Heart left ventricle (tissue), 16 donors: ENCODE measurements at regions not wholly inside any gene's neighbourhood (a gene's known extent, or its start where the extent isn't known, plus 50 kb on each side); places are given as distances from the start of the nearest gene placed in this dataset.

Experiments
- ATAC-seq, 4 donors: fragments of 200-7000 bp; cut with Tn5 transposase; one replicate each; pipeline ENCODE4 v1.9.1; 2020 to 2022; ENCODE audit warnings: moderate library complexity in 4 of 4, mild to moderate bottlenecking in 3 of 4, moderate number of reproducible peaks in 1 of 4
- DNase-seq, 5 donors: peaks; one replicate each; pipeline ENCODE4 v3.0.0-alpha.2; 2020
- H3K27ac ChIP-seq, 12 donors: fragments of 200-600 bp; sonication (generic) in 4 of 12; one replicate each; pipeline versions ENCODE4 v1.5.0 to v1.8.0; 2016 to 2022; ENCODE audit warnings: mild to moderate bottlenecking in 2 of 12
- H3K27me3 ChIP-seq, 9 donors: fragments of 200-600 bp; sonication (generic) in 2 of 9; one replicate each; pipeline versions ENCODE4 v1.5.1 to v1.8.0; 2016 to 2022; ENCODE audit warnings: mild to moderate bottlenecking in 3 of 9
- H3K36me3 ChIP-seq, 9 donors: fragments of 200-600 bp; sonication (generic) in 2 of 9; one replicate each; pipeline versions ENCODE4 v1.5.0 to v1.8.0; 2018 to 2022; ENCODE audit warnings: mild to moderate bottlenecking in 2 of 9
- H3K4me1 ChIP-seq, 12 donors: fragments of 200-600 bp; sonication (generic) in 4 of 12; one replicate each; pipeline versions ENCODE4 v1.5.0 to v1.8.0; 2016 to 2022; ENCODE audit warnings: mild to moderate bottlenecking in 3 of 12
- H3K4me3 ChIP-seq, 12 donors: fragments of 200-600 bp; sonication (generic) in 4 of 12; one replicate each; pipeline versions ENCODE4 v1.5.0 to v1.8.0; 2017 to 2022; ENCODE audit warnings: mild to moderate bottlenecking in 9 of 12, moderate library complexity in 4 of 12
- H3K9me3 ChIP-seq, 12 donors: fragments of 200-600 bp; sonication (generic) in 4 of 12; one replicate each; pipeline versions ENCODE4 v1.5.0 to v1.8.0; 2016 to 2022; ENCODE audit warnings: mild to moderate bottlenecking in 1 of 12
- CTCF ChIP-seq, 12 donors: fragments of 200-600 bp; sonication (generic) in 4 of 12; IDR thresholded peaks; one replicate each; pipeline versions ENCODE4 v1.5.0 to v1.8.0; 2018 to 2022; ENCODE audit warnings: antibody characterized with exemption in 12 of 12, mild to moderate bottlenecking in 5 of 12
- POLR2A ChIP-seq, 2 donors: fragments of 450-650 bp; IDR thresholded peaks; one replicate each; pipeline ENCODE4 v1.6.1; 2017; ENCODE audit warnings: antibody characterized with exemption in 2 of 2, mild to moderate bottlenecking in 2 of 2, moderate library complexity in 2 of 2
- WGBS, 4 donors: extraction: QIAGEN DNeasy Blood & Tissue Kit in 2 of 4; methylation state at CpG; one replicate each; pipeline versions ENCODE4 v1.1.5 to v1.1.7; 2013 to 2018; 5-methylcytosine and 5-hydroxymethylcytosine counted together
- intact Hi-C, 10 donors: fragments of 100-400 bp; cut with DNase I; formaldehyde crosslinking; loops; one replicate each; pipeline versions ENCODE4 v1.11.1 to v1.14.2; 2022
- donor health status: ischemic (EF 13 %, LVEDD 7.1; RV severe dilation, severe dysfunction).
- donor health status: healthy with polysubstance abuse.
- donor health status: DM: no; HTN: yes; CAD: no.
- donor health status: DM: no; HTN: no; CAD: no.
- donor health status: ischemic (EF 25% LVEDD 6.9; RV normal size, moderate dysfunction).
- donor health status: ischemic (EF 25% LVEDD 5.7; RV mildly dilated, moderate dysfunction).
- donor health status: healthy.
- donor health status: DM: yes; HTN: yes; CAD: no.
- donor health status: ischemic (EF 35%, LVEDD 5.7; RV mildly dilated, moderate dysfunction).
- donor health status: nonischemic (EF 11% LVEDD 7.7; RV severe dilation, severe dysfunction).
- donor health status: DM: yes; HTN: yes; CAD: no.
- donor health status: PGD.
- donor health status: ischemic (EF 29% LVEDD 5.4; RV normal size, mild dysfunction).
- donor health status: nonischemic (EF 23%, LVEDD 6.1; RV moderate dilation, normal function).

GRCh38 chr3:117238806-117239205 lies 529.2 kb downstream of the TUSC7 start:
- ATAC-seq (no peak), DNase-seq (no peak)
- intact Hi-C loops: no loop called here
- Histone ChIP-seq H3K4me1 (no peaks in the 10 kb centered on the region), H3K9me3 (peaks cover 0 to 3% (median 0%) of the 10 kb centered on the region in 12 donors), H3K4me3 (no peak overlapping the region), H3K27ac (no peak overlapping the region), H3K27me3 (no peaks in the 10 kb centered on the region), H3K36me3 (no peaks in the 10 kb centered on the region)
- 54 to 71% (median 65%) methylated on average over 3 of the region's 3 CpGs for WGBS, 4 donors
- TF ChIP-seq CTCF (IDR thresholded peaks at IDR 0.05) (no peak), POLR2A (IDR thresholded peaks at IDR 0.05) (no peak)

DNA sequence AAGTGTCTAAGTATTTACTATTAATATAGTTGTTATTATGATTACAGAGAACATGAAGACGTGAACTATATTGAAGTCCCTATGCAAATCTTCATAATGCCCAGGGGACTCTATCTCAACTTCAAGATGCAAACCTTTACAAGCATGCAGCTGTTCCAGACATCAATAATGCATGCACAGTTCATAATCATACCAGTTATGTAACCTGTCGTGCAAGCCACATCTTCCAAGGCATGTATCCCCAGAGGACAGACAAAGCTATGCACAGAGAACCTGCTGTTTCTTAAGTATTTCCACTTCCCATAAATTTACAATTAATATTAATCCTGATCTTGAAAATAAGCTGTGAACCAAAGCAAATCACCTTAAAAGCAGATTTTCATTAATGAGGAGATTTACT lies 534.1 kb downstream of the TUSC7 start:
- Histone ChIP-seq H3K4me1 (no peaks in the 10 kb centered on the region), H3K27me3 (no peaks in the 10 kb centered on the region), H3K27ac (no peak overlapping the region), H3K9me3 (peaks cover 0 to 3% (median 0%) of the 10 kb centered on the region in 12 donors), H3K36me3 (no peaks in the 10 kb centered on the region), H3K4me3 (no peak overlapping the region)
- WGBS, 4 donors: 55 to 78% (median 66%) methylated on average over 2 of the region's 2 CpGs
- intact Hi-C loops: no loop called here
- no peak for DNase-seq
- TF ChIP-seq POLR2A (IDR thresholded peaks at IDR 0.05) (no peak), CTCF (IDR thresholded peaks at IDR 0.05) (no peak)
- no peak for ATAC-seq

DNA sequence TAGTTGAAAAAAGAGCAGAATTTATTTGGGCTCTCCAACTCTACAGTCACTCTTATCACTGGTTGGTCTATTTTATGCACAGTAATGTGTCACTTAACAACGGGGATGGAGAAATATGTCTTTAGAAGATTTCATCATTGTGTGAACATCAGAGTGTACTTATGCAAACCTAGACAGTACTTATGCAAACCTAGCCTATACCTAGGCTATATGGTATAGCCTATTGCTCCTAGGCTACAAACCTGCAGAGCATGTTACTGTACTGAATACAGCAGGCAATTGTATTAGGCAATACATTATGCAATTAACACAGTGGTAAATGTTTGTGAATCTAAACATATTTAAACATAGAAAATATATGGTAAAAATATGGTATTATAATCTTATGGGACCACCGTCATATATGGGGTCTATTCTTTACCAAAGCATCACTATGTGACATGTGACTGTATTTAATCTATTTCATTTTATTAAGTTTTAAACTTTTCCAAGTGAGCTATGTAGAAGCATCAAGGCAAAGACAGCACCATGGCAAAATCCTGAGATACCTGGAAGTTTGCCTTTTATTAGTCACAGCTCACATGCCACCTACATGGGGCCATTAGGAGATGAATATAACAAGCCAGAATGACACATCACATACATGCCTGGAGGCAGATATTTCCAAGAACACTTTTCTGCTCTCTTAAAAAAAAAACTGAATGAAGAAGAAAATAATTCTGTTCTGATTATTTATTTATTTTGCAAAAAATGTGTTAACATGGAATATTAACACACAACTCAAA lies 537.4 kb downstream of the TUSC7 start:
- Histone ChIP-seq H3K4me3 (no peak overlapping the region), H3K27ac (no peak overlapping the region), H3K27me3 (no peaks in the 10 kb centered on the region), H3K4me1 (no peaks in the 10 kb centered on the region), H3K36me3 (no peaks in the 10 kb centered on the region), H3K9me3 (no peaks in the 10 kb centered on the region)
- intact Hi-C loops: no loop called here
- DNase-seq (no peak), ATAC-seq (no peak)
- TF ChIP-seq POLR2A (IDR thresholded peaks at IDR 0.05) (no peak), CTCF (IDR thresholded peaks at IDR 0.05) (no peak)
- 62 to 89% (median 75%) methylated on average over 2 of the region's 2 CpGs for WGBS, 4 donors

DNA sequence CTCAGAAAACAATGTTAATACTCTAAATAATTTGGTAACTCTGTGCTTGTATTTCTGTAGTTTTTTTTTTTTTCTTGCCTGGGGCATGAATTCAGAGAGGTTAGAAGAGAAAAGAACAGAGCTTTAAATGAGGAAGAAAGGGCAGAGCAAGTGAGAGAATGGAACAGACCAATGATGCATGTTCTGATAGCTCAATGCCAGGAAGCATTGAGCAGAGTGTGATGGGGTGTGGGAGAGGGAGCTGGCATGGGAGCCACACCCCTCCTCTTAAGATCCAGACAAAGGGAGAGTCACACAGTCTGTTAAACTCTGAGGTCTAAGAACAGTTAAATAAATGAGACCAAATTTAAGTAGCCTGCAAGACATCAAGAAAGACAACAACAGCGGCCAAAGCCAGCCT lies 538.6 kb downstream of the TUSC7 start:
- no peaks in the 10 kb centered on the region for H3K4me1 ChIP-seq
- DNase-seq (no peak), ATAC-seq (no peak)
- TF ChIP-seq CTCF (IDR thresholded peaks at IDR 0.05) (no peak), POLR2A (IDR thresholded peaks at IDR 0.05) (no peak)
- H3K27ac ChIP-seq: no peak overlapping the region
- no peaks in the 10 kb centered on the region for H3K27me3 ChIP-seq
- no peak overlapping the region for H3K4me3 ChIP-seq
- no peaks in the 10 kb centered on the region for H3K36me3 ChIP-seq
- WGBS, 4 donors: 88 to 97% (median 90%) methylated on average over 1 of the region's 1 CpG
- intact Hi-C loops: no loop called here
- H3K9me3 ChIP-seq: no peaks in the 10 kb centered on the region
